Small intestine (tissue), 7 donors: ENCODE measurements at regions not wholly inside any gene's neighbourhood (a gene's known extent, or its start where the extent isn't known, plus 50 kb on each side); places are given as distances from the start of the nearest gene placed in this dataset.
"Not testable (repeated sequence)": the region's sequence is repeated elsewhere in the genome, so short reads cannot be mapped to it uniquely, and the experiment has no call there.

Source experiments
- DNase-seq, 2 donors: peaks; one replicate each; pipeline versions ENCODE4 v3.0.0 to v3.0.0-alpha.2; 2013
- FAIRE-seq: peaks from 2 replicates; lab custom pipeline; 2012; peaks lifted over from hg19 to GRCh38; lab: Jason Lieb, UNC
- H3K27ac ChIP-seq, 3 donors: one replicate each; pipeline ENCODE4 v1.5.1; 2013; ENCODE audit warnings: low read length in 2 of 3, mild to moderate bottlenecking in 2 of 3, control low read depth in 1 of 3, inconsistent platforms in 1 of 3, low read depth in 1 of 3, moderate library complexity in 1 of 3
- H3K27me3 ChIP-seq, 3 donors: one replicate each; pipeline ENCODE4 v1.6.1; 2013; ENCODE audit warnings: low read length in 3 of 3, inconsistent platforms in 1 of 3; ENCODE audit not compliant: control insufficient read depth in 3 of 3, insufficient read depth in 3 of 3
- H3K36me3 ChIP-seq, 3 donors: one replicate each; pipeline ENCODE4 v1.6.1; 2013; ENCODE audit warnings: low read length in 3 of 3, inconsistent platforms in 1 of 3, low read depth in 1 of 3, mild to moderate bottlenecking in 1 of 3, moderate library complexity in 1 of 3; ENCODE audit not compliant: control insufficient read depth in 3 of 3, insufficient read depth in 2 of 3
- H3K4me1 ChIP-seq, 3 donors: one replicate each; pipeline ENCODE4 v1.6.1; 2013; ENCODE audit warnings: low read length in 2 of 3, inconsistent platforms in 1 of 3, low read depth in 1 of 3, mild to moderate bottlenecking in 1 of 3, moderate library complexity in 1 of 3; ENCODE audit not compliant: control insufficient read depth in 3 of 3, insufficient read depth in 2 of 3
- H3K4me3 ChIP-seq, 3 donors: one replicate each; pipeline ENCODE4 v1.5.1; 2013; ENCODE audit warnings: low read length in 3 of 3, control low read depth in 1 of 3, inconsistent platforms in 1 of 3, low read depth in 1 of 3, mild to moderate bottlenecking in 1 of 3, moderate library complexity in 1 of 3
- H3K9me3 ChIP-seq, 2 donors: one replicate each; pipeline ENCODE4 v1.6.1; 2013; ENCODE audit warnings: low read depth in 1 of 2, low read length in 1 of 2; ENCODE audit not compliant: control insufficient read depth in 2 of 2, insufficient read depth in 1 of 2
- WGBS, 3 donors: extraction: QIAGEN DNeasy Blood & Tissue Kit; methylation state at CpG; one replicate each; pipeline ENCODE4 v1.1.7; 2013; 5-methylcytosine and 5-hydroxymethylcytosine counted together
- donor health status: healthy with polysubstance abuse.
- donor health status: control.
- donor health status: control.
- donor health status: Bipolar disorder and iron deficiency.
- donor health status: healthy.

GRCh38 chr6:95848717-95849116, 167.1 kb upstream of the FUT9 start:
- Histone ChIP-seq H3K27ac (no peak overlapping the region), H3K4me1 (no peaks in the 10 kb centered on the region), H3K36me3 (no peaks in the 10 kb centered on the region), H3K27me3 (no peaks in the 10 kb centered on the region), H3K9me3 (no peaks in the 10 kb centered on the region), H3K4me3 (no peak overlapping the region)
- 62 to 69% (median 68%) methylated on average over 8 of the region's 8 CpGs for WGBS, 3 donors
- DNase-seq: no peak
- no peak for FAIRE-seq

DNA sequence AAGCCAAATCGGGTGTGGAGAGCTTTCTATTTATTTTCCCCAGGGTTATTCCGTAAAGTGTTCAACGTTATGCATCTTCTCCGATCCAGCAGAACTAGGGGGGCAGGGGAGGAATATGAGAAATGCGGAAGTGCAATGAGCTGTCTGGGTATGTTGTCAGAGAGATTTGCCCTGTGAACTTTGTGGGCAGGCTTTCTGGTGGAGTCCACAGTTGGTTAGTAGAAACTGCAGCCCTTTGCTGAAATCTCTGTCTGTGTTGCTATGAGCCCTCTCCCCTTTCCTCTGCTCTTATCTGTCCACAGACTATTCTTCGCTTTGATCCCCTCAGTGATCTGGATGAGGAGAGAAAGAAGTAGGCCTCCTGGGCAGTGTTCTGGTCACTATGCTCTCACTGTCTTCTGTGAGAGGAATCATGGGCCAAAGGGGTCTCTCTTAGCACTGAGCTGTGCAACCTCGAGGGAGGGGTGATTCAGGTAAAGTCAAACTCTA, 158.9 kb upstream of the FUT9 start:
- Histone ChIP-seq H3K4me3 (no peak overlapping the region), H3K27me3 (no peaks in the 10 kb centered on the region), H3K36me3 (no peaks in the 10 kb centered on the region), H3K27ac (no peak overlapping the region), H3K4me1 (no peaks in the 10 kb centered on the region), H3K9me3 (peaks cover 0 to 9% of the 10 kb centered on the region in 2 donors)
- FAIRE-seq (no peak), DNase-seq (no peak)
- WGBS, 3 donors: 75 to 81% (median 81%) methylated on average over 7 of the region's 7 CpGs

- DNase-seq (no peak), FAIRE-seq (no peak)
- H3K27ac ChIP-seq: no peak overlapping the region
- H3K27me3 ChIP-seq: no peaks in the 10 kb centered on the region
- H3K36me3 ChIP-seq: no peaks in the 10 kb centered on the region
- H3K4me1 ChIP-seq: no peaks in the 10 kb centered on the region
- H3K4me3 ChIP-seq: no peak overlapping the region
- no peaks in the 10 kb centered on the region for H3K9me3 ChIP-seq
Observed at GRCh38 chr6:95865857-95866256, 149.9 kb upstream of the FUT9 start.

DNA sequence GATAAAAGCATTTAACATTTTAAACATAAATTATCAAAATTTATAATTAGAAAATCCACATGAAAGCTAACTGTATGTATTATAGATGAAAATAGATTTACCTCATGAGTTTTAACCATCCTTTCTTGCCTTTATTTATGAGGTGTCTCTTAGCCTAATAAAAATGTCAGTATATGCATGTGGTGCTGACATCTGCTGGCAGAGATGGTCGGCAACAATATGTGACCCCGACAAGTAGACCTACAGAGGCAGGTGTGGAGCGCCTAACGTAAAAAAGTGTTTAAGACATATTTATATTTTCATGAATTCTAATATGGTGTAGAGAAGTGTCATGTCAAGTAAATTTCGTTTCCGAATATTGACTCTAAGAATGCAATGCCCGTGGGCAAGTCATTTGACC, 149.0 kb upstream of the FUT9 start:
- WGBS, 3 donors: 33 to 39% (median 38%) methylated on average over 7 of the region's 7 CpGs
- Histone ChIP-seq H3K36me3 (no peaks in the 10 kb centered on the region), H3K27me3 (no peaks in the 10 kb centered on the region), H3K27ac (no peak overlapping the region), H3K9me3 (no peaks in the 10 kb centered on the region), H3K4me3 (no peak overlapping the region), H3K4me1 (no peaks in the 10 kb centered on the region)
- DNase-seq: peak; percentile 4 to 17
- FAIRE-seq: no peak

GRCh38 chr6:95867205-95867604, 148.6 kb upstream of the FUT9 start:
- Histone ChIP-seq H3K36me3 (no peaks in the 10 kb centered on the region), H3K9me3 (no peaks in the 10 kb centered on the region), H3K27me3 (no peaks in the 10 kb centered on the region), H3K4me3 (no peak overlapping the region), H3K27ac (no peak overlapping the region), H3K4me1 (no peaks in the 10 kb centered on the region)
- no peak for FAIRE-seq
- 47 to 64% (median 57%) methylated on average over 5 of the region's 5 CpGs for WGBS, 3 donors
- DNase-seq: no peak

GRCh38 chr6:95877480-95877879, 138.3 kb upstream of the FUT9 start:
- H3K27me3 ChIP-seq: no peaks in the 10 kb centered on the region

GRCh38 chr6:95879856-95880255, 135.9 kb upstream of the FUT9 start:
- Histone ChIP-seq H3K27ac (no peak overlapping the region), H3K9me3 (no peaks in the 10 kb centered on the region), H3K4me1 (no peaks in the 10 kb centered on the region), H3K27me3 (no peaks in the 10 kb centered on the region), H3K4me3 (no peak overlapping the region), H3K36me3 (no peaks in the 10 kb centered on the region)
- no peak for FAIRE-seq
- DNase-seq: no peak
- WGBS, 3 donors: 53 to 74% (median 54%) methylated on average over 1 of the region's 1 CpG

More at GRCh38 chr6:95877480-95877879, 138.3 kb upstream of the FUT9 start:
- no peak overlapping the region for H3K27ac ChIP-seq
- FAIRE-seq (no peak), DNase-seq (no peak)
- H3K4me3 ChIP-seq: no peak overlapping the region
- no peaks in the 10 kb centered on the region for H3K9me3 ChIP-seq
- 13 to 20% (median 14%) methylated on average over 1 of the region's 1 CpG for WGBS, 3 donors
- H3K36me3 ChIP-seq: no peaks in the 10 kb centered on the region
- H3K4me1 ChIP-seq: no peaks in the 10 kb centered on the region

- FAIRE-seq: no peak
- Histone ChIP-seq H3K36me3 (no peaks in the 10 kb centered on the region), H3K27me3 (no peaks in the 10 kb centered on the region), H3K4me1 (no peaks in the 10 kb centered on the region), H3K9me3 (no peaks in the 10 kb centered on the region), H3K4me3 (no peak overlapping the region), H3K27ac (no peak overlapping the region)
- 75 to 83% (median 82%) methylated on average over 4 of the region's 4 CpGs for WGBS, 3 donors
- no peak for DNase-seq
Observed at GRCh38 chr6:95882371-95882770, 133.4 kb upstream of the FUT9 start.

DNA sequence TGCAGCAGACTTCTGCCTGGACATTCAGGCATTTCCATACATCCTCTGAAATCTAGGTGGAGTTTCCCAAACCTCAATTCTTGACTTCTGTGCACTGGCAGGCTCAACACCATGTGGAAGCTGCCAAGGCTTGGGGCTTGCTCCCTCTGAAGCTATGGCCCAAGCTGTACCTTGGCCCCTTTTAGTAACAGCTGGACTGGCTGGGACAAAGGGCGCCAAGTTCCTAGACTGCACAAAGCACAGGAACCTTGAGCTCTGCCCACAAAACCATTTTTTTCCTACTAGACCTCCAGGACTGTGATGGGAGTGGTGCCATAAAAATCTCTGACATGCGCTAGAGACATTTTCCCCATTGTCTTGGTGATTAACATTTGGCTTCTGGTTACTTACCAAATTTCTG, 127.1 kb upstream of the FUT9 start:
- H3K9me3 ChIP-seq, FAIRE-seq, H3K4me1 ChIP-seq, H3K27me3 ChIP-seq, H3K4me3 ChIP-seq, DNase-seq, H3K27ac ChIP-seq, H3K36me3 ChIP-seq: not testable (repeated sequence)
- WGBS, 3 donors: 57 to 92% (median 69%) methylated on average over 2 of the region's 2 CpGs
